ENCODE measurements at regions not wholly inside any gene's neighbourhood (a gene's known extent, or its start where the extent isn't known, plus 50 kb on each side); places are given as distances from the start of the nearest gene placed in this dataset.
A peak's percentile ranks its signal among the peaks of the same experiment; 100 is the strongest.

DNA sequence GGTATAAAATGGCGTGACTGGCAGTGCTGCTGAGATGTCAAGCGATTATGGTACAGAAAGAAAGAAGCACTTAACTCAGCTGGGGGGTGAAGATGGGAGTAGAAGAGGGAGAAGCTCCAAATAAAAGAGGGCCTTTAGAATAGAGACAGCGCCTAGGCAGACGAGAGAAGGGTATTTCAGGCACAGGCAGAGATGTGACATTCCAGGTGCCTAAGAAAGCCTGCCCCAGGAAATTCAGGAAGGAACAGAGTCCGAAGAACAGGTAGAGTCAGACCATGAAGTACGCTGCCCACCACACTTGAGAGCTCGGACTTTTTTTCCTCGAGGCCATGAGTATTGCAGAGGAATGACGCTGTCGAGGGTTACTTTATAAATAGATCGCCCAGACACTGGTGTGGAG, 170.9 kb upstream of the ATF7IP start:
- Histone ChIP-seq H3K36me3 (ENCODE audit: control insufficient read depth in 2 of 3, insufficient read depth in 3 of 3, low read length in 3 of 3) (no peaks in the 10 kb centered on the region), H3K27ac (ENCODE audit: low read depth in 2 of 2, low read length in 2 of 2) (no peak overlapping the region), H3K4me1 (ENCODE audit: control insufficient read depth in 2 of 3, insufficient read depth in 2 of 3, low read depth in 1 of 3, low read length in 3 of 3) (no peaks in the 10 kb centered on the region), H3K27me3 (ENCODE audit: control insufficient read depth, insufficient read depth, low read length) (no peaks in the 10 kb centered on the region), H3K9me3 (ENCODE audit: control insufficient read depth in 2 of 3, insufficient read depth in 1 of 3, low read length in 3 of 3) (no peaks in the 10 kb centered on the region), H3K4me3 (ENCODE audit: low read length in 3 of 3) (no peak overlapping the region), H3K9ac (ENCODE audit: low read length in 3 of 3) (no peak overlapping the region)
- FAIRE-seq (no peak), DNase-seq (no peak)
- TF ChIP-seq, protein P1, sequence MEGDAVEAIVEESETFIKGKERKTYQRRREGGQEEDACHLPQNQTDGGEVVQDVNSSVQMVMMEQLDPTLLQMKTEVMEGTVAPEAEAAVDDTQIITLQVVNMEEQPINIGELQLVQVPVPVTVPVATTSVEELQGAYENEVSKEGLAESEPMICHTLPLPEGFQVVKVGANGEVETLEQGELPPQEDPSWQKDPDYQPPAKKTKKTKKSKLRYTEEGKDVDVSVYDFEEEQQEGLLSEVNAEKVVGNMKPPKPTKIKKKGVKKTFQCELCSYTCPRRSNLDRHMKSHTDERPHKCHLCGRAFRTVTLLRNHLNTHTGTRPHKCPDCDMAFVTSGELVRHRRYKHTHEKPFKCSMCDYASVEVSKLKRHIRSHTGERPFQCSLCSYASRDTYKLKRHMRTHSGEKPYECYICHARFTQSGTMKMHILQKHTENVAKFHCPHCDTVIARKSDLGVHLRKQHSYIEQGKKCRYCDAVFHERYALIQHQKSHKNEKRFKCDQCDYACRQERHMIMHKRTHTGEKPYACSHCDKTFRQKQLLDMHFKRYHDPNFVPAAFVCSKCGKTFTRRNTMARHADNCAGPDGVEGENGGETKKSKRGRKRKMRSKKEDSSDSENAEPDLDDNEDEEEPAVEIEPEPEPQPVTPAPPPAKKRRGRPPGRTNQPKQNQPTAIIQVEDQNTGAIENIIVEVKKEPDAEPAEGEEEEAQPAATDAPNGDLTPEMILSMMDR (IDR thresholded peaks at IDR 0.05; ENCODE audit: borderline replicate concordance, extremely low read depth, insufficient read depth) = no peak
- intact Hi-C loops (cut with DNase I) = no loop called here

DNA sequence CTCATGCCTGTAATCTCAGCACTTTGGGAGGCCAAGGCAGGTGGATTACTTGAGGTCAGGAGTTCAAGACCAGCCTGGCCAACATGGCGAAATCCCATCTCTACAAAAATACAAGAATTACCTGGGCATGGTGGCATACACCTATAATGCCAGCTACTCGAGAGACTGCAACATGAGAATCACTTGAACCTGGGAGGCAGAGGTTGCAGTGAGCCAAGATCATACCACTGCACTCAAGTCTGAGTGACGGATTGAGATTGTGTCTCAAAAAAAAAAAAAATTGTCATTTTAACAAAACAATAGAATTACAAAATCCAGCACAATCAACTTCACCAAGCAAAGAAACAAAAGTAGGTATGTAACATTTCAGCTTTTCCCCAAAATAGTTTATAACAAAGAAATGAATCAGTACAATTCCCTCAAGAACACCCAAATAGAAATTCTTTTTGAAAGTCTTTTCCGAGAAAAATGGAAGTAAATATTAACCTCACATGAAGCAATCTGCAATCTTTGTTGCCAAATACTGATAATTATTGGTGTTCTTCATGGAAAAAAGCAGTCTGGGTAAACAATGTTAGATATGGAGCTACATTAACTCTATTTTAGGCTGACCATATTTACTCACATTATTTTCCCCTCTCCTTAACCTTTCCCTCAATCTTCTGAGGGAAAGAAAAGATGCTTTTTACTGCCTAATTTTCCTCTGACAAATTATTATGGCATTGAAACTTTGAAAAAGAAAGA, 165.9 kb upstream of the ATF7IP start:
- no peaks in the 10 kb centered on the region for H3K36me3 ChIP-seq (ENCODE audit: control insufficient read depth in 2 of 3, insufficient read depth in 3 of 3, low read length in 3 of 3)
- no peaks in the 10 kb centered on the region for H3K27me3 ChIP-seq (ENCODE audit: control insufficient read depth, insufficient read depth, low read length)
- no peaks in the 10 kb centered on the region for H3K4me1 ChIP-seq (ENCODE audit: control insufficient read depth in 2 of 3, insufficient read depth in 2 of 3, low read depth in 1 of 3, low read length in 3 of 3)
- TF ChIP-seq, protein P1 (IDR thresholded peaks at IDR 0.05; ENCODE audit: borderline replicate concordance, extremely low read depth, insufficient read depth) = no peak
- H3K27ac ChIP-seq (ENCODE audit: low read depth in 2 of 2, low read length in 2 of 2) = no peak overlapping the region
- FAIRE-seq (no peak), DNase-seq (no peak)
- H3K9me3 ChIP-seq (ENCODE audit: control insufficient read depth in 2 of 3, insufficient read depth in 1 of 3, low read length in 3 of 3) = no peaks in the 10 kb centered on the region
- no peak overlapping the region for H3K9ac ChIP-seq (ENCODE audit: low read length in 3 of 3)
- H3K4me3 ChIP-seq (ENCODE audit: low read length in 3 of 3) = no peak overlapping the region
- intact Hi-C loops (cut with DNase I) = no loop called here

DNA sequence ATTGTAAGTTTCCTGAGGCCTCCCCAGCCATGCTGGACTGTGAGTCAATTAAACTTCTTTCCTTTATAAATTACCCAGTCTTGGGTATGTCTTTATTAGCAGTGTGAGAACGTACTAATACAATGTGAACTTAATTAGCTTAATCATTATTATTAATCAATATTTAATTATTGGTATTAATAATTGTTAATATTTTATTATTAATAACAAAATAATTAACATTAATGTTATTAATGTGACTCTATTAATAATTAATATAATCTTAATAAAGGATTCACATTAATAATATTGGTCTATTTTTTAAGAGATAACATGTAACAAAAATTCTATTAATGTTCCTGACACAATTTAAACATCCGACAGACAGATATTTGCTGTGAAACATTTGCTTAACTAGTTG, 164.9 kb upstream of the ATF7IP start:
- Histone ChIP-seq H3K27ac (ENCODE audit: low read depth in 2 of 2, low read length in 2 of 2) (no peak overlapping the region), H3K4me3 (ENCODE audit: low read length in 3 of 3) (no peak overlapping the region), H3K9ac (ENCODE audit: low read length in 3 of 3) (no peak overlapping the region), H3K36me3 (ENCODE audit: control insufficient read depth in 2 of 3, insufficient read depth in 3 of 3, low read length in 3 of 3) (no peaks in the 10 kb centered on the region), H3K27me3 (ENCODE audit: control insufficient read depth, insufficient read depth, low read length) (no peaks in the 10 kb centered on the region), H3K9me3 (ENCODE audit: control insufficient read depth in 2 of 3, insufficient read depth in 1 of 3, low read length in 3 of 3) (no peaks in the 10 kb centered on the region), H3K4me1 (ENCODE audit: control insufficient read depth in 2 of 3, insufficient read depth in 2 of 3, low read depth in 1 of 3, low read length in 3 of 3) (no peaks in the 10 kb centered on the region)
- FAIRE-seq (peak; percentile 79), DNase-seq (no peak)
- TF ChIP-seq, protein P1 (IDR thresholded peaks at IDR 0.05; ENCODE audit: borderline replicate concordance, extremely low read depth, insufficient read depth) = no peak
- intact Hi-C loops (cut with DNase I) = no loop called here

DNA sequence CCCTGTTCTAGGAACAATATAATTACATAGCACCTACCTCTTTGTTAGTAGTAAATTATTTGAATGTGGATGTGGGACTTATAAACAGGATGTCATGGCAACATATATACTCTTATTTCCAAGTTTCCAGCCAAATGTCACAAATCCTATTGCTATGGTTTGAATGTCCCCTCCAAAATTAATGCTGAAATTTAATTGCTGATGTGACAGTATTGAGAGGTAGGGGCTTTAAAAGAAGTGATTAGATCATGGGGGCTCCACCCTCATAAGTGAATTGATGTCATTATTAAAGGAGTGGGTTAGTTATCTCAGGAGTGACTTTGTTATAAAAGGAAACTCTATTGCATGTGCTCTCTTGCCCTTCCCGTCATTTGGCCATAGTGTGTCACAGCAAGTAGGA, 164.2 kb upstream of the ATF7IP start:
- H3K9ac ChIP-seq (ENCODE audit: low read length in 3 of 3) = no peak overlapping the region
- no peak overlapping the region for H3K4me3 ChIP-seq (ENCODE audit: low read length in 3 of 3)
- no peaks in the 10 kb centered on the region for H3K4me1 ChIP-seq (ENCODE audit: control insufficient read depth in 2 of 3, insufficient read depth in 2 of 3, low read depth in 1 of 3, low read length in 3 of 3)
- FAIRE-seq (no peak), DNase-seq (no peak)
- no peaks in the 10 kb centered on the region for H3K9me3 ChIP-seq (ENCODE audit: control insufficient read depth in 2 of 3, insufficient read depth in 1 of 3, low read length in 3 of 3)
- intact Hi-C loops (cut with DNase I) = no loop called here
- no peaks in the 10 kb centered on the region for H3K27me3 ChIP-seq (ENCODE audit: control insufficient read depth, insufficient read depth, low read length)
- H3K36me3 ChIP-seq (ENCODE audit: control insufficient read depth in 2 of 3, insufficient read depth in 3 of 3, low read length in 3 of 3) = no peaks in the 10 kb centered on the region
- no peak overlapping the region for H3K27ac ChIP-seq (ENCODE audit: low read depth in 2 of 2, low read length in 2 of 2)
- TF ChIP-seq, protein P1 (IDR thresholded peaks at IDR 0.05; ENCODE audit: borderline replicate concordance, extremely low read depth, insufficient read depth) = no peak
